ENCODE measurements at regions not wholly inside any gene's neighbourhood (a gene's known extent, or its start where the extent isn't known, plus 50 kb on each side); places are given as distances from the start of the nearest gene placed in this dataset.
A peak's percentile ranks its signal among the peaks of the same experiment; 100 is the strongest.

DNA sequence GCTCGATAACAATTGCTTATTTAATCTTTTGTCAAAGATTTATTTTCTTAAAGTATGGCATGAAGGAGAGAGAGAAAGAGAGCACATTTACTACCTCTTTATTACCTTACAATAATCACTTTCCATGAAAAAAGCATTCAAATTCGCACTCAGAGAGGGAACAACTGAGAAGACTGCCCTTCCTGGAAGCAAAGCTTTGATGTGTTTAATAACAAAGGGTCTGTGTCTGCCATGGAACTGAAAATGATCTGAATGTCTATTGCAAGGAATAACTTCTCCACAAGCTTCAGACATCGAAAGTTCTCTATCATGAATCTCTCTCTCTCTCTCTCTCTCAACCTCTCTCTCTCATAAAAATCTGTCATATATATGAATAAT is 308.9 kb downstream of the HDGFL1 start:
- H3K36me3 ChIP-seq, result no peaks in the 10 kb centered on the region
- H3K4me3 ChIP-seq, result no peak overlapping the region
- TF ChIP-seq POLR2A (IDR thresholded peaks at IDR 0.05) (no peak), POLR2AphosphoS5 (IDR thresholded peaks at IDR 0.05) (no peak), EP300 (IDR thresholded peaks at IDR 0.05) (no peak)
- TF ChIP-seq, protein P1, sequence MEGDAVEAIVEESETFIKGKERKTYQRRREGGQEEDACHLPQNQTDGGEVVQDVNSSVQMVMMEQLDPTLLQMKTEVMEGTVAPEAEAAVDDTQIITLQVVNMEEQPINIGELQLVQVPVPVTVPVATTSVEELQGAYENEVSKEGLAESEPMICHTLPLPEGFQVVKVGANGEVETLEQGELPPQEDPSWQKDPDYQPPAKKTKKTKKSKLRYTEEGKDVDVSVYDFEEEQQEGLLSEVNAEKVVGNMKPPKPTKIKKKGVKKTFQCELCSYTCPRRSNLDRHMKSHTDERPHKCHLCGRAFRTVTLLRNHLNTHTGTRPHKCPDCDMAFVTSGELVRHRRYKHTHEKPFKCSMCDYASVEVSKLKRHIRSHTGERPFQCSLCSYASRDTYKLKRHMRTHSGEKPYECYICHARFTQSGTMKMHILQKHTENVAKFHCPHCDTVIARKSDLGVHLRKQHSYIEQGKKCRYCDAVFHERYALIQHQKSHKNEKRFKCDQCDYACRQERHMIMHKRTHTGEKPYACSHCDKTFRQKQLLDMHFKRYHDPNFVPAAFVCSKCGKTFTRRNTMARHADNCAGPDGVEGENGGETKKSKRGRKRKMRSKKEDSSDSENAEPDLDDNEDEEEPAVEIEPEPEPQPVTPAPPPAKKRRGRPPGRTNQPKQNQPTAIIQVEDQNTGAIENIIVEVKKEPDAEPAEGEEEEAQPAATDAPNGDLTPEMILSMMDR (IDR thresholded peaks at IDR 0.05), result no peak
- H3K27me3 ChIP-seq, result no peaks in the 10 kb centered on the region
- H3K9me3 ChIP-seq, result no peaks in the 10 kb centered on the region
- 71% methylated on average over 3 of the region's 3 CpGs for WGBS
- H3K27ac ChIP-seq, result no peak overlapping the region
- H3K4me1 ChIP-seq, result peaks cover 15% of the 10 kb centered on the region
- no peak for DNase-seq (ENCODE audit: low spot score in 2 of 2)

DNA sequence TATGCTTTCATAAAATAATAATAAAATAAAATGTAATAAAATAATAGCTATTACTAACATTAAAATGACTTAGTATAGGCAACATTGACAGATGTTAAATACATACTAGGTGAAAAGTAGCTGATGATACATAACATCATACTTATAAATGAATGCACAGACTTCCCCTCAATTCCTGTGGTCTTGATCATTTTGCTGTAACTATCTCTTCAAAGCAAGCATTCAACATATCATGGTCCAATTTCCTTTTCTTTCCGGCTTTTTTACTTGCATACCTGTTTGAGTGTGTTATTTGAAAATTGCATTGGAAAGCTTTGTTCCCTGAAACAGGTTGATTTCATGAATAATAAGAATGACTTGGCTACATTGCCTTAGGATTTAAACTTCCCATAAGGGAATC is 309.3 kb downstream of the HDGFL1 start:
- TF ChIP-seq, protein P1 (IDR thresholded peaks at IDR 0.05), result no peak
- no peak for TF ChIP-seq POLR2AphosphoS5 (IDR thresholded peaks at IDR 0.05)

DNA sequence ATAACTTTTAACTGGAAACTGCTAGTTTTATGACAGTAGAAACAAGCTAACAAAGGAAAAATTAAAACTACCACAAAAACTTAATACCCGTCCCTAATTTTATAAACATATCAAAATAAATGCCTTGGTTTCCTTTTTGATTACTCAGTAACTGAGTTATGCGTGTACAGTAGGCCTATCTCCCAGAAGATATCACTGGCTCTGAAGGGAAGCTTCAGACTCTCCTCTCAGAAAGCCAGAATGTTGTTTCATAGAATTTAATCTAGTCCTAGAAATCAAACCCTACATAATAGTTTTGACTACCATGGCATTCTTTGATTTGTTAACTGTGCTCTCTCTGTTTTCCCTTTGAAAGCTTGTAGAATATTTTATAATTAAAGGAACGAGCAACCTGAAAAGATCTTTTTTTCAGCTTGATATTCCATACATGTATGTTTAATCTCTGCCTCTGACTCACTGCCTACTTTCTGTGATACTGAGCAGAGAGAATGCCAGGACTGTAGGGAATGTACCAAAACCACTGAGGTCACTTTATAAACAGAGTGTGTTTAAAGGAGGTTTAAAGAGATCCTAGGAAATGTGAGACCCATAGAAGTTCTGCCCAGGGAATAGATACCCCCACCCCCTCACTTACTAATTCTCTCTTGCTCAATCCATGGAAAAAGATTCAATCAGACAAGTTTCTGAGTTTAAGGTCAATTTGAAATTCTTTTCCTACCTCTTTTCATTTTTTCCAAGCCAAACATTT is 311.5 kb downstream of the HDGFL1 start:
- H3K4me3 ChIP-seq, result no peak overlapping the region
- peaks cover 8% of the 10 kb centered on the region for H3K4me1 ChIP-seq
- H3K9me3 ChIP-seq, result no peaks in the 10 kb centered on the region
- 45% methylated on average over 3 of the region's 3 CpGs for WGBS
- no peaks in the 10 kb centered on the region for H3K36me3 ChIP-seq
- peak overlapping the region; percentile 17 for H3K27ac ChIP-seq
- H3K27me3 ChIP-seq, result no peaks in the 10 kb centered on the region
- DNase-seq (ENCODE audit: low spot score in 2 of 2), result no peak
- TF ChIP-seq EP300 (IDR thresholded peaks at IDR 0.05) (no peak), POLR2A (IDR thresholded peaks at IDR 0.05) (no peak), POLR2AphosphoS5 (IDR thresholded peaks at IDR 0.05) (no peak)
- TF ChIP-seq, protein P1 (IDR thresholded peaks at IDR 0.05), result no peak

More for the DNA sequence above, 309.3 kb downstream of the HDGFL1 start:
- H3K27ac ChIP-seq, result no peak overlapping the region
- no peaks in the 10 kb centered on the region for H3K27me3 ChIP-seq
- no peaks in the 10 kb centered on the region for H3K9me3 ChIP-seq
- H3K4me3 ChIP-seq, result no peak overlapping the region
- no peaks in the 10 kb centered on the region for H3K36me3 ChIP-seq
- no peak for DNase-seq (ENCODE audit: low spot score in 2 of 2)
- peaks cover 11% of the 10 kb centered on the region for H3K4me1 ChIP-seq
- WGBS, result 86% methylated on average over 1 of the region's 1 CpG

DNA sequence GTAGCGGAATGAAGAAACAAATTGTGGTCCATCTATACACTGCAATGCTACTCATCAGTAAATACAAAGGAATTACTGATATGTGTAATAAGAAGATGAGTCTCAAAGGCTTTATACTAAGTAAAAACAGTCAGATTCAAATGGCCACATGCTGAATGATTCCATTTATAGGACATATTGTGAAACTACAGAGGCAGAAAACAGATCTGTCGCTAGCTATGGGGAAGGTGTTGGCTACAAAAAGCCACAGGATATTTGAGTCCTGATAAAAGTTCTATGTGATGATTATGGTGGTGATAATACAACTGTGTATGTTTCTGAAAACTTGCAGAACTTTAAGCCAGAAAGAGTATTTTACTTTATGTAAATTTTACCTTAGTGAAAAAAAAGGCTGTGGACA is 313.2 kb downstream of the HDGFL1 start:
- H3K4me1 ChIP-seq, result peaks cover 8% of the 10 kb centered on the region
- TF ChIP-seq, protein P1 (IDR thresholded peaks at IDR 0.05), result no peak
- TF ChIP-seq POLR2A (IDR thresholded peaks at IDR 0.05), result no peak
- no peak for TF ChIP-seq POLR2AphosphoS5 (IDR thresholded peaks at IDR 0.05)
- TF ChIP-seq EP300 (IDR thresholded peaks at IDR 0.05), result no peak
- no peak for DNase-seq (ENCODE audit: low spot score in 2 of 2)
- H3K9me3 ChIP-seq, result no peaks in the 10 kb centered on the region
- no peaks in the 10 kb centered on the region for H3K27me3 ChIP-seq
- H3K36me3 ChIP-seq, result no peaks in the 10 kb centered on the region
- H3K27ac ChIP-seq, result no peak overlapping the region
- H3K4me3 ChIP-seq, result no peak overlapping the region
- WGBS, result 84% methylated on average over 2 of the region's 2 CpGs

DNA sequence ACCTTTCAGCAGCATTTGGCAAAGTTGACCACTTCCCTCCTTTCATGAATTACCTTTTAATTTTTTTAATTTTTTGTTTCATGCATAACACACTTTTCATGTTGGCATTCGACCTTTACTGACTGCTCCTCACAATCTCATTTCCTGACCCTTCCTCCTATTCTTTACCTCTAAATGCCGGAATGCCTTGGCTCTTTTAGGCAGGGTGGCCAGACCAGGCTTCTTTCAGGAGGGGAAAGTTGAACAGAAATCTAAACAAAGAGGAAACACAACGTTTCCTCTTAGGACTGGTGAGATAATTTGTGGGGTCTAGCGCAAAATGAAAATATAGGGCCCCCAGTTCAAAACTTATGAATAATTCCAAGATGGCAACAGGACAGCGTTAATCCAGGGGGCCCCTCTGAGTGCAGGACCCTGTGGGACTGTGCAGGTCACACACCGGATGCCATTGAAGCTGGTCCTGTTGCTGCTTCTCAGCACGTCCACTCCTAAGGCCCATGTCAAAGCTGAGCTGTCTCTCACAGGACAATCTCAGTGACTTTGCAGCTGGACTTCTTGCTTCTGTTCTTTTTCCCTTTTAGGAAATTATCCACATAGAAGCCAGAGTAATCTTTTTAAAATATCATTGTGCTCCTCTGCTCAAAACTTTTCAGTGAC is 313.8 kb downstream of the HDGFL1 start:
- no peaks in the 10 kb centered on the region for H3K27me3 ChIP-seq
- no peak for DNase-seq (ENCODE audit: low spot score in 2 of 2)
- H3K9me3 ChIP-seq, result no peaks in the 10 kb centered on the region
- H3K36me3 ChIP-seq, result no peaks in the 10 kb centered on the region
- peaks cover 9% of the 10 kb centered on the region for H3K4me1 ChIP-seq
- TF ChIP-seq, protein P1 (IDR thresholded peaks at IDR 0.05), result no peak
- TF ChIP-seq EP300 (IDR thresholded peaks at IDR 0.05) (no peak), POLR2A (IDR thresholded peaks at IDR 0.05) (no peak), POLR2AphosphoS5 (IDR thresholded peaks at IDR 0.05) (no peak)
- H3K4me3 ChIP-seq, result no peak overlapping the region
- 77% methylated on average over 7 of the region's 7 CpGs for WGBS
- H3K27ac ChIP-seq, result no peak overlapping the region
